ENCODE measurements at regions not wholly inside any gene's neighbourhood (a gene's known extent, or its start where the extent isn't known, plus 50 kb on each side); places are given as distances from the start of the nearest gene placed in this dataset.
"Not testable (repeated sequence)": the region's sequence is repeated elsewhere in the genome, so short reads cannot be mapped to it uniquely, and the experiment has no call there.

- not testable (repeated sequence) for TF ChIP-seq CTCF (IDR thresholded peaks at IDR 0.05; ENCODE audit: low read depth, low read length, poor library complexity, severe bottlenecking); EZH2phosphoT487 (IDR thresholded peaks at IDR 0.05; ENCODE audit: borderline replicate concordance, low read length)
Observed at GRCh38 chr6:21761053-21761730, 167.6 kb downstream of the SOX4 start.

All from DOHH2 (cell line).